ENCODE measurements at regions not wholly inside any gene's neighbourhood (a gene's known extent, or its start where the extent isn't known, plus 50 kb on each side); places are given as distances from the start of the nearest gene placed in this dataset.

DNA sequence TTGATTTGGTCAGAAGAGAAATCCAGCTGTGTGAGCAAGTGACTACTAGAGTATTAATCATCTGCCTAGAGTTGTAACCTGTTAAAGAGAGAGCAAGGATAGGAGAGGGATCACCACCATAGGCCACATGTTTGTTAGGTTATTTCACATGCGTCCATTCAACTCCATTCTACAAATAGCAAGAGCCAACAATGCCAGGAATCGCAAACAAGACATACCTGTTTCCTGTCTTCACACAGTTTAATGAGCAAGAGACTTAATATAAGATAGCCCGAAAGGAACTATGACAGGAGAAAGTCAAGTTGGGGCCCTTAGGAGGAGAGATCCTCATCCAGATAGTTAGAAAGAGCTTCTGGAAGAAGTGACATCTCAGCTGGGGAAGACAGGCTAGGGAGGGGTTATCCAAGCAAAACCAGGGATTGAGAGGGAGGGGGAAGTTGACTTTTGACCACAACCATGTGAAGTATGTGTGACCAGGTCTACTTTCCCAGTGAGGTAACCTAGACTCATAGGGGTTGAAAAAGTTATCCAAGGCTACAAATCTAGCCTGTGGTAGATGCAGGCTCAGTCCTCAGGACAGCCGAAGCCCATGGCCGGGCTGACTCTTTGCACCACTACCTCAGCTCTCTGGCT, 147.4 kb downstream of the ALDH8A1 start:
- TF ChIP-seq, protein P1, sequence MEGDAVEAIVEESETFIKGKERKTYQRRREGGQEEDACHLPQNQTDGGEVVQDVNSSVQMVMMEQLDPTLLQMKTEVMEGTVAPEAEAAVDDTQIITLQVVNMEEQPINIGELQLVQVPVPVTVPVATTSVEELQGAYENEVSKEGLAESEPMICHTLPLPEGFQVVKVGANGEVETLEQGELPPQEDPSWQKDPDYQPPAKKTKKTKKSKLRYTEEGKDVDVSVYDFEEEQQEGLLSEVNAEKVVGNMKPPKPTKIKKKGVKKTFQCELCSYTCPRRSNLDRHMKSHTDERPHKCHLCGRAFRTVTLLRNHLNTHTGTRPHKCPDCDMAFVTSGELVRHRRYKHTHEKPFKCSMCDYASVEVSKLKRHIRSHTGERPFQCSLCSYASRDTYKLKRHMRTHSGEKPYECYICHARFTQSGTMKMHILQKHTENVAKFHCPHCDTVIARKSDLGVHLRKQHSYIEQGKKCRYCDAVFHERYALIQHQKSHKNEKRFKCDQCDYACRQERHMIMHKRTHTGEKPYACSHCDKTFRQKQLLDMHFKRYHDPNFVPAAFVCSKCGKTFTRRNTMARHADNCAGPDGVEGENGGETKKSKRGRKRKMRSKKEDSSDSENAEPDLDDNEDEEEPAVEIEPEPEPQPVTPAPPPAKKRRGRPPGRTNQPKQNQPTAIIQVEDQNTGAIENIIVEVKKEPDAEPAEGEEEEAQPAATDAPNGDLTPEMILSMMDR (IDR thresholded peaks at IDR 0.05): no peak
- no peak for TF ChIP-seq POLR2A (IDR thresholded peaks at IDR 0.05)
